ENCODE measurements at regions not wholly inside any gene's neighbourhood (a gene's known extent, or its start where the extent isn't known, plus 50 kb on each side); places are given as distances from the start of the nearest gene placed in this dataset.

GRCh38 chrX:99117011-99117410 lies 1293.1 kb downstream of the PCDH19 start:
- DNase-seq (ENCODE audit: low read depth), result no peak

- DNase-seq (ENCODE audit: low read depth), result no peak
Measured at GRCh38 chrX:99095965-99096635, 1314.0 kb downstream of the PCDH19 start.

- no peak for DNase-seq (ENCODE audit: low read depth)
Measured at GRCh38 chrX:99091459-99091858, 1318.6 kb downstream of the PCDH19 start.

GRCh38 chrX:99078301-99078700 lies 1331.8 kb downstream of the PCDH19 start:
- peak; percentile 38 for DNase-seq (ENCODE audit: low read depth)

- DNase-seq (ENCODE audit: low read depth), result no peak
Measured at GRCh38 chrX:99077099-99077498, 1333.0 kb downstream of the PCDH19 start.

GRCh38 chrX:99073551-99073950 lies 1336.5 kb downstream of the PCDH19 start:
- no peak for DNase-seq (ENCODE audit: low read depth)

GRCh38 chrX:99051639-99052038 lies 1358.4 kb downstream of the PCDH19 start:
- DNase-seq (ENCODE audit: low read depth), result no peak

GRCh38 chrX:99033226-99033901 lies 1376.7 kb downstream of the PCDH19 start:
- DNase-seq (ENCODE audit: low read depth), result no peak

- DNase-seq (ENCODE audit: low read depth), result no peak
Measured at GRCh38 chrX:99010957-99011356, 1399.1 kb downstream of the PCDH19 start.

- no peak for DNase-seq (ENCODE audit: low read depth)
Measured at GRCh38 chrX:99001286-99001685, 1408.8 kb downstream of the PCDH19 start.

- no peak for DNase-seq (ENCODE audit: low read depth)
Measured at GRCh38 chrX:98962996-98963395, 1447.1 kb downstream of the PCDH19 start.

GRCh38 chrX:98956014-98956413 lies 1454.1 kb downstream of the PCDH19 start:
- DNase-seq (ENCODE audit: low read depth), result peak; percentile 28

GRCh38 chrX:98939456-98939855 lies 1470.6 kb downstream of the PCDH19 start:
- DNase-seq (ENCODE audit: low read depth), result no peak

GRCh38 chrX:98931216-98931615 lies 1478.9 kb downstream of the PCDH19 start:
- DNase-seq (ENCODE audit: low read depth), result peak; percentile 55

- no peak for DNase-seq (ENCODE audit: low read depth)
Measured at GRCh38 chrX:98924511-98924910, 1485.6 kb downstream of the PCDH19 start.

- no peak for DNase-seq (ENCODE audit: low read depth)
Measured at GRCh38 chrX:98897191-98897590, 1512.9 kb downstream of the PCDH19 start.

GRCh38 chrX:98850639-98851038 lies 1559.4 kb downstream of the PCDH19 start:
- DNase-seq (ENCODE audit: low read depth), result peak; percentile 31
